ENCODE measurements at regions not wholly inside any gene's neighbourhood (a gene's known extent, or its start where the extent isn't known, plus 50 kb on each side); places are given as distances from the start of the nearest gene placed in this dataset.

GRCh38 chr1:8242498-8242897 lies 75.4 kb upstream of the SLC45A1 start (continued):
- TF ChIP-seq CBX8 (IDR thresholded peaks at IDR 0.05; ENCODE audit: borderline replicate concordance, low read depth, low read length) (no peak), NRF1 (IDR thresholded peaks at IDR 0.05; ENCODE audit: low read depth, low read length) (no peak), CREB1 (IDR thresholded peaks at IDR 0.05) (no peak), SP2 (IDR thresholded peaks at IDR 0.05; ENCODE audit: low read length) (no peak), ATF2 (IDR thresholded peaks at IDR 0.05; ENCODE audit: low read length) (no peak)

Measured in H1 (cell line).